Progenitor cell of endocrine pancreas (in vitro differentiated cells): ENCODE measurements at regions not wholly inside any gene's neighbourhood (a gene's known extent, or its start where the extent isn't known, plus 50 kb on each side); places are given as distances from the start of the nearest gene placed in this dataset.

Experiments used
- DNase-seq: peaks from one replicate; pipeline ENCODE4 v3.0.0; 2021; ENCODE audit warnings: low spot score; ENCODE audit not compliant: unreplicated experiment
- H3K27ac Mint-ChIP-seq: 2 replicates; pipeline ENCODE4 v1.8.0; 2021; ENCODE audit warnings: mild to moderate bottlenecking, moderate library complexity, mixed read lengths
- H3K27me3 Mint-ChIP-seq: 2 replicates; pipeline ENCODE4 v1.8.0; 2021; ENCODE audit warnings: mixed read lengths
- H3K36me3 Mint-ChIP-seq: 2 replicates; pipeline ENCODE4 v1.8.0; 2022; ENCODE audit warnings: mixed read lengths; ENCODE audit not compliant: insufficient read depth
- H3K4me1 Mint-ChIP-seq: 2 replicates; pipeline ENCODE4 v1.8.0; 2021; ENCODE audit warnings: low read depth, mixed read lengths
- H3K4me3 Mint-ChIP-seq: 2 replicates; pipeline ENCODE4 v1.8.0; 2021; ENCODE audit warnings: low read depth, mild to moderate bottlenecking, moderate library complexity, mixed read lengths
- H3K9me3 Mint-ChIP-seq: 2 replicates; pipeline ENCODE4 v1.8.0; 2021; ENCODE audit warnings: low read depth, mixed read lengths
- TF ChIP-seq, protein P1 (sequence below): fragments of 200-600 bp; sonication (generic); IDR thresholded peaks from one replicate; pipeline ENCODE4 v1.5.0; 2021; ENCODE audit warnings: antibody characterized with exemption, mild to moderate bottlenecking; ENCODE audit not compliant: unreplicated experiment

DNA sequence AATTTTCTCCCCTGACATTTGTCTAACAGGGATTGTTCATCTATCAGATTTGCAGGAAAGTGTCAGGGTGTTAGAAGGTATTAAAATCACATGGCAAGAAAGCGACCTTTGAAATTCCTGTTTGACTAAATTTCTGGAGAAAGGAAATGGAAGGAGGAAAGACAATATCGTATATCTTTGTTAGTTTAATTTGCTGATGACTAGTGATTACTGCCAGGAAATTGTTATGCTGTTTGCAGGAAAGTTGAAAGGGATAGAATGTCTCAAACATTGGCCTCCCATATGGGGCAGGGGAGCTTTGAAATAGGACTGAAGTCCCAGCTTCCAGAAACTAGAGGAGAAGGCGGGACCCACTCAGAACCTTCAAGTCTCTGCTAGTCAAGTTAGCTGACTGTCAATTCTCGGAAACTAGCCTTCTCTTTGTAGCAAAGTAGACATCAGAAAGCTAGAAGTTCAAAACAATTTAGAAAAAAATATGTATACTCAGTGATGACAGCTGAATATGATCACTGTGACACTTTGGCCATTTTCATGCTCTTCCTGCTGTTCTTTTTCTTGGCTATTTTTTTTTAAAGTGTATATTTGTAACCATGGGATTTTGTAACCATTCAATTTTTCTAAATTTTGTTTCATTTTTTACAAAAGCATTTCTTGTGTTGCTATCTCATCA, 53.4 kb upstream of the RALGAPA2 start:
- H3K9me3 Mint-ChIP-seq, result no peaks in the 10 kb centered on the region
- no peaks in the 10 kb centered on the region for H3K27me3 Mint-ChIP-seq
- no peak overlapping the region for H3K4me3 Mint-ChIP-seq
- no peak overlapping the region for H3K27ac Mint-ChIP-seq
- no peaks in the 10 kb centered on the region for H3K4me1 Mint-ChIP-seq
- H3K36me3 Mint-ChIP-seq, result no peaks in the 10 kb centered on the region
- no peak for DNase-seq
- TF ChIP-seq, protein P1, sequence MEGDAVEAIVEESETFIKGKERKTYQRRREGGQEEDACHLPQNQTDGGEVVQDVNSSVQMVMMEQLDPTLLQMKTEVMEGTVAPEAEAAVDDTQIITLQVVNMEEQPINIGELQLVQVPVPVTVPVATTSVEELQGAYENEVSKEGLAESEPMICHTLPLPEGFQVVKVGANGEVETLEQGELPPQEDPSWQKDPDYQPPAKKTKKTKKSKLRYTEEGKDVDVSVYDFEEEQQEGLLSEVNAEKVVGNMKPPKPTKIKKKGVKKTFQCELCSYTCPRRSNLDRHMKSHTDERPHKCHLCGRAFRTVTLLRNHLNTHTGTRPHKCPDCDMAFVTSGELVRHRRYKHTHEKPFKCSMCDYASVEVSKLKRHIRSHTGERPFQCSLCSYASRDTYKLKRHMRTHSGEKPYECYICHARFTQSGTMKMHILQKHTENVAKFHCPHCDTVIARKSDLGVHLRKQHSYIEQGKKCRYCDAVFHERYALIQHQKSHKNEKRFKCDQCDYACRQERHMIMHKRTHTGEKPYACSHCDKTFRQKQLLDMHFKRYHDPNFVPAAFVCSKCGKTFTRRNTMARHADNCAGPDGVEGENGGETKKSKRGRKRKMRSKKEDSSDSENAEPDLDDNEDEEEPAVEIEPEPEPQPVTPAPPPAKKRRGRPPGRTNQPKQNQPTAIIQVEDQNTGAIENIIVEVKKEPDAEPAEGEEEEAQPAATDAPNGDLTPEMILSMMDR, result no peak

- Mint-ChIP-seq H3K27me3 (no peaks in the 10 kb centered on the region), H3K27ac (no peak overlapping the region), H3K9me3 (no peaks in the 10 kb centered on the region), H3K36me3 (no peaks in the 10 kb centered on the region), H3K4me1 (no peaks in the 10 kb centered on the region), H3K4me3 (no peak overlapping the region)
- no peak for DNase-seq
- TF ChIP-seq, protein P1, result no peak
These were observed 51.2 kb upstream of the RALGAPA2 start for GRCh38 chr20:20763650-20764049.
